ENCODE measurements at regions not wholly inside any gene's neighbourhood (a gene's known extent, or its start where the extent isn't known, plus 50 kb on each side); places are given as distances from the start of the nearest gene placed in this dataset.

DNA sequence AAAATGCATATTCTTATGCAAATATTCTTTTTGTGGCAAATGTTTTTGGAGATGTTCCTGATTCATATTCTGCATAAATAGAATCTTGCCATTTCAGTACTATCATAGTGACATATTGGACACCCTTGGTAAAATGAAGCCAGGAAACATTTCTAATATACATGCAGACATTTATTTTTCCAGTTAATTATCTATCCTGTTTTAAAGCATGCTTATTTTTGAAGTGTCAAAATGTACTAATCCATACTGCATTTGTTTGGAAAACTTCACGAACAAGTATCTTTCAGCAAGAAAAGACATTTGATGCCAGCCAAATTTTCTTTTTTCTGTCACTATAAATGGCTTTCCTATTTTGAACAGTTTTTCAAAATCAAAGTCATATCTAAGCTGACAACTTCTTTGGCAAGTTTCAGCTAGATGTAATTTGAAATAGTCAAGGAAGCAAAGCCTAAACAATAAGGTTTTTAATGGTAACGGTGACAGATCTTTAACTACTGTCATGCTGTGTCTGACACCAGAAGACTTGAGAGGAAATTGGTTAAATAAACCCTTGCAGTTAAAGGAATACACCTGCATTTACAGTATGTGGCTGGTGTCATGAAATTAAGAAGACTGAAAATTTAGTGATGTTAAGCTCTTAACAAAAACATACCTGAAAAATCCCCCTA is 284.3 kb downstream of the TLE1 start:
- TF ChIP-seq, protein P1, sequence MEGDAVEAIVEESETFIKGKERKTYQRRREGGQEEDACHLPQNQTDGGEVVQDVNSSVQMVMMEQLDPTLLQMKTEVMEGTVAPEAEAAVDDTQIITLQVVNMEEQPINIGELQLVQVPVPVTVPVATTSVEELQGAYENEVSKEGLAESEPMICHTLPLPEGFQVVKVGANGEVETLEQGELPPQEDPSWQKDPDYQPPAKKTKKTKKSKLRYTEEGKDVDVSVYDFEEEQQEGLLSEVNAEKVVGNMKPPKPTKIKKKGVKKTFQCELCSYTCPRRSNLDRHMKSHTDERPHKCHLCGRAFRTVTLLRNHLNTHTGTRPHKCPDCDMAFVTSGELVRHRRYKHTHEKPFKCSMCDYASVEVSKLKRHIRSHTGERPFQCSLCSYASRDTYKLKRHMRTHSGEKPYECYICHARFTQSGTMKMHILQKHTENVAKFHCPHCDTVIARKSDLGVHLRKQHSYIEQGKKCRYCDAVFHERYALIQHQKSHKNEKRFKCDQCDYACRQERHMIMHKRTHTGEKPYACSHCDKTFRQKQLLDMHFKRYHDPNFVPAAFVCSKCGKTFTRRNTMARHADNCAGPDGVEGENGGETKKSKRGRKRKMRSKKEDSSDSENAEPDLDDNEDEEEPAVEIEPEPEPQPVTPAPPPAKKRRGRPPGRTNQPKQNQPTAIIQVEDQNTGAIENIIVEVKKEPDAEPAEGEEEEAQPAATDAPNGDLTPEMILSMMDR (IDR thresholded peaks at IDR 0.05) = no peak
- Histone ChIP-seq H3K27me3 (no peaks in the 10 kb centered on the region), H3K4me1 (no peaks in the 10 kb centered on the region), H3K4me3 (no peak overlapping the region), H3K27ac (no peak overlapping the region), H3K9me3 (no peaks in the 10 kb centered on the region), H3K36me3 (no peaks in the 10 kb centered on the region)
- ATAC-seq = no peak
- no peak for DNase-seq
- intact Hi-C loops (cut with DNase I) = no loop called here

DNA sequence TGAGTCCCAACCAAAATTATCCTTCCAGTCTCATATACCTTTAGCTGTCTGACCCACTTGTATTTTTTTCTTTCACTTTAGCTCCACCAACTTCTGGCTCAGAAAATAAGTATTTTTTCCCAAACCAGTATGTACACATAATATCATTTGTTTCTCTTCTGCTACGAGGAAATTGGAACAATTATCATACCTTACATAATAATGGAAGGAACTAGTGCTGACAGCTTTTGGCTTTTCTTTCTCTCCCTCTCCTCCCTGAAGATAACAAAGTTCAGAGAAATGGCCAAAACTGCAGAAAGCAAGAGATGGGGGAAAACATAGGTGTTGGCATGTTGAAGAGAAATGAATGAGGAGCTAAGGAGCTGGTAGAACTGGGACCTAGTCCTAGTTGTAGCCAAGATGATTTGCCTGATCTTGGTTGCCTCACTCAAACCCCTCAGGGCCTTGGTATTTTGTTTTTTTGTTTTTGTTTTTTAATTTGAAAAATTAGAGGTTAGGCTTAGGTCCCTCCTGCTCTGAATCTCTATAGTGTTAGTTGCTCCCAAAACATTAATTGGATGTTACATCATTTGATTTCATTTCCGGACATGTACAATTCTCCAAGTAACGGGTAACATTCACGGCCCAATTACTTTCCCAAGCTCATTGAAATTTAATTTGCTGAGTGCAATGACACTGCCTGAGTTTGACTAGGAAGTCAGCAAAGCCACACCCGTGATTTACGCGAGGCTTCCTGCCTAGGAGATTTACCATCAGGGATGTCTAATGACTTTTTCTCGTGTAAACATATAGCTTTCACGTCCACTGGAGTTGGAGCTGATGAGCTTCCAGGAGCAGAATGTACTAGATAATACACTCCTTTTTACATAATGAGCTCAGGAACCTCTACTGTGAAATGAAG is 291.6 kb downstream of the TLE1 start:
- no peak overlapping the region for H3K4me3 ChIP-seq
- DNase-seq (no peak), ATAC-seq (no peak)
- H3K27ac ChIP-seq = no peak overlapping the region
- no peaks in the 10 kb centered on the region for H3K36me3 ChIP-seq
- no peaks in the 10 kb centered on the region for H3K27me3 ChIP-seq
- intact Hi-C loops (cut with DNase I) = no loop called here
- H3K9me3 ChIP-seq = no peaks in the 10 kb centered on the region
- H3K4me1 ChIP-seq = no peaks in the 10 kb centered on the region
- TF ChIP-seq, protein P1 (IDR thresholded peaks at IDR 0.05) = no peak

DNA sequence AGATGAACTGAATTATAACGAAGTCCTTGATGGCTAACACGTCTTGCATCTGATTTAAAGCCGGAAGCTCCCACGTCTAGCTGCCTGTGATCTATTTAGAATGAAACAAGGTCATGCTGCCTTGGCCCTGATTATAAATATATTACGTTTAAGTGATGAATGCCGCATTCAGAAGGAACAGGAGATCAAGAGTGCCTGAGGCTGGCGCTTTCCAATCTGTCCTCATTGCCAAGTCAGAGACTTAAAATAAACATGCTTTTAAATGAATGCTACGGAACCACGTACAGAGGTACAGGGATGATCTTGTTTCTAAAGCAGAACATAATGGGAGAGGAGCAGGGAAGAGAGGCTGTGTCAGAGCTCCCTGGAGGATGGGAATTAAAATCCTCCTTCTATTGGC is 292.8 kb downstream of the TLE1 start:
- H3K27ac ChIP-seq = no peak overlapping the region
- no peak for ATAC-seq
- TF ChIP-seq, protein P1 (IDR thresholded peaks at IDR 0.05) = no peak
- DNase-seq = no peak
- intact Hi-C loops (cut with DNase I) = no loop called here
- H3K4me1 ChIP-seq = no peaks in the 10 kb centered on the region
- no peaks in the 10 kb centered on the region for H3K36me3 ChIP-seq
- H3K27me3 ChIP-seq = no peaks in the 10 kb centered on the region
- no peak overlapping the region for H3K4me3 ChIP-seq
- H3K9me3 ChIP-seq = no peaks in the 10 kb centered on the region

DNA sequence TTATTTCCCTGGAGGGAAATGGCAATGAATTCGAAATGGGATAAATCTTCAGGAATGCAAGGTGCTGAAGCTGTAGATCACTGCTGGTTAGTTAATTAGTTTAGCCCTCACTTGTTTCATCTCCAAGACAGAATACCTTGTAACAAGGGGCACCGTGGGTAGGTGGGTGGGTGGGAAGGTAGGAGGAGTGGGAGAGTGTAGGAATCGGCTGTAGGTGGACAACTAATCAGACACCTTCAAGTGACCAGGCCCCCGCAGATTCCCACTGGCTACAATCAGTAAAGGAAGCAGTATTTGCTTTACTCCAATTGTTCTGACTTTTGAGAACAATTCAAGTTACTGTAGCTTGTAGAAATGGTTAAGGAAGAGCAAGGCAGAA is 293.7 kb downstream of the TLE1 start:
- Histone ChIP-seq H3K27ac (no peak overlapping the region), H3K27me3 (no peaks in the 10 kb centered on the region), H3K4me3 (no peak overlapping the region), H3K36me3 (no peaks in the 10 kb centered on the region), H3K9me3 (no peaks in the 10 kb centered on the region), H3K4me1 (no peaks in the 10 kb centered on the region)
- TF ChIP-seq, protein P1 (IDR thresholded peaks at IDR 0.05) = no peak
- DNase-seq = no peak
- ATAC-seq = no peak
- intact Hi-C loops (cut with DNase I) = no loop called here

DNA sequence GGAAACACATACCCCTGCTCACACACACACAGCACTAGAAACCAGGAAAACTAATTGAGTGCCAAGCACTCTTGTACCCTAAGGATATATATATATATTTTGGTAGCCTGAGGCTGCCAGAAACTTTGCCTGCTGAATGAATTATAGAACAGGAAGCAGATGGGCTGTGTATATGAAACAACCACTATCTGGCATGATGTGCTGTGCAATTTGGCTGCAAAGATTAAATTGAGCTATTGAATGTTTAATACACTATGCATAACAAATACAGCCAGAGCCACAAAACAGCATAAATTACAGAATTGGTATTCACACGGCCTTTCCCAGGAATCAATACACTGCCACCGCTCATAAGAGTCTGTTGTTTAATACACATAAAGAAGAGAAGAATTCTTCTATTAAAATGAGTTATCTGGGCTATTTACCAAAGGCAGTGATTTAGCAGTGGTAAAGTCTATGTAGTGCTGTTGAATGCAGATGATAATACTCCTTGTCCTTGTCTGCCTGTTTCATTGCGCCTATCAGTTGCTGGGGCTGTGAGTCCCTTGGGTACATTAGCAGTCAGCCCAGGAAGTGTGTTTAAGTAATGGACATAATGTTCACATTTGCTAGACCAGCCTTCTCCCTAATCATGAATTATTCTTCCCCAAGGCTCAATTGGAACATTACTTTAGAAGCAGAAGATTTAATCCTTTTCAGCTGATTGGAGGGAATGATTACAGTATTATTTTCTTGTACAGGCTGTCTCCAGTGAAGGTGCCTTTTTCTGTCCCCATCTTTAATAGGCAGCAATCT is 294.3 kb downstream of the TLE1 start:
- Histone ChIP-seq H3K4me1 (peaks cover 0 to 2% of the 10 kb centered on the region in 2 donors), H3K4me3 (no peak overlapping the region), H3K9me3 (no peaks in the 10 kb centered on the region), H3K27me3 (no peaks in the 10 kb centered on the region), H3K27ac (no peak overlapping the region), H3K36me3 (no peaks in the 10 kb centered on the region)
- peak in 1 of 4 donors; percentile 42 for DNase-seq
- TF ChIP-seq, protein P1 (IDR thresholded peaks at IDR 0.05) = no peak
- intact Hi-C loops (cut with DNase I) = no loop called here
- ATAC-seq = no peak

Measured in left lung (tissue), 4 donors.